HG03135 (cell line): ENCODE measurements at regions not wholly inside any gene's neighbourhood (a gene's known extent, or its start where the extent isn't known, plus 50 kb on each side); places are given as distances from the start of the nearest gene placed in this dataset.

Experiments
- ATAC-seq: cut with Tn5 transposase; IDR thresholded peaks from one replicate; pipeline ENCODE4 v1.9.1; 2021; ENCODE audit warnings: mild to moderate bottlenecking, moderate library complexity; ENCODE audit not compliant: unreplicated experiment

DNA sequence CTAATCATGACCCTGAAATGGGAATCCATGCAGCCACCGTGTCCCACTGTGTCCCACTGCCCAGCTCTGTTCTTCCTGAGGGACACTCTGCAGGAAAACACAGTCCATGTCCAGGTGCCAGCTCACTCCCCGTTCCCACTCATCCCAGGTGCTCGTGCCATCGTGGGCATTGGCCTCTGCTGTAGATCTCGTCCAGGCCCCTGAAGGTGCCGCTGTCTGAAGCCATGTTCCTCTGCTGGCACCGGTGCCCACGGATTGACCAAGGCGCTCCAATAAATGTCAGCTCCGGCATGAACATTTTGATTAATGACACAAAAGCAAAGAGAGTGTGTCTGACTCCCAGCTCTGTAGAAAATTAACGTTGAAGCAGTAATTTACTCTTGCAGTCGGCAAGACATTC is 280.1 kb upstream of the SALL3 start:
- ATAC-seq, result no peak

DNA sequence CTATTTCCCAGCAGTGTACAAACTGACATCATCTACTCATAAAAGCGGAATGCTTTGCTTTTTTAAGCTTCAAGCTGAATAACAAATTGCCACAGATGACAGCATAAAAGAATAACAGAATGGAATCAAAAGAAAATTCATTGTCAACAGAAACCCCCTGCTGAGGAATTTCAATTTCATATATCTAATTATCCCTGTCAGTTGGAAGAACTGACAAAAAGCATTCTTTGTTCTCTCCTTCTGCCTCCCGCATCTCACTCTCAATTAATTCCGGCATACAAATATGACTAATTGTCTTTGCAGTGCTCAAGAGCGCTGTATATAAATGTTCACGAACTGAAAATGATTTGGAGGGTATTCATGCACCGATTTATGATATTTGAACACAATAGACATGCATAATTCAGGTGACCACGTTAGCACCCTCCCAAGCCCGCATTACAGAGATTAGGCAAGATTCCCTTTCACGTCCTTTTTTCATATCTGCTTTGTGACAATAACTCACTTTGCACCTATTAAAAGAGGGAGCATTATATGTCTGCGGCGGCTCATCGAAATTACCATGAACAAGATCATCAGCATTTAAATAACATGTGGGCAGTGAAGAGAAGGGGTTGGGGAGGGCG is 277.7 kb upstream of the SALL3 start:
- no peak for ATAC-seq

DNA sequence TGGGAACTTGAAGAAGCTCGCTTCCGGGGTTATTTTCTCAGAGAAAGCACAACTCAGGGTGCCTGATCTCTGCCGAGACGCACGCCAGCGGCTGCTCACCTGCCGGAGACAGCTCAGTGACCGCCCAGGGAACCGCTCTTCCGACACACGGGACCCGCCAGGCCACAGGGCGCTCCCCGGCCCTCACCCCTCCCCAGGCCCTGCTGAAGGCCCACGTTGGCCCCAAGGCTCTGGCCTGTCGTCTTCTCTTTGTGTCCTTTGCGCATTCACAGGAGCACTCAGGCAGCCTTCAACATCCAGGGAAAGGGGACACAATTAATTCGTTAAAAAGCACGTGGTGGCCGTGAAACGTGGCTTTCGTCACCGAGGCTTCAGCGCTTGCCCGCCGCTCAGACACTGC is 276.3 kb upstream of the SALL3 start:
- ATAC-seq, result no peak

DNA sequence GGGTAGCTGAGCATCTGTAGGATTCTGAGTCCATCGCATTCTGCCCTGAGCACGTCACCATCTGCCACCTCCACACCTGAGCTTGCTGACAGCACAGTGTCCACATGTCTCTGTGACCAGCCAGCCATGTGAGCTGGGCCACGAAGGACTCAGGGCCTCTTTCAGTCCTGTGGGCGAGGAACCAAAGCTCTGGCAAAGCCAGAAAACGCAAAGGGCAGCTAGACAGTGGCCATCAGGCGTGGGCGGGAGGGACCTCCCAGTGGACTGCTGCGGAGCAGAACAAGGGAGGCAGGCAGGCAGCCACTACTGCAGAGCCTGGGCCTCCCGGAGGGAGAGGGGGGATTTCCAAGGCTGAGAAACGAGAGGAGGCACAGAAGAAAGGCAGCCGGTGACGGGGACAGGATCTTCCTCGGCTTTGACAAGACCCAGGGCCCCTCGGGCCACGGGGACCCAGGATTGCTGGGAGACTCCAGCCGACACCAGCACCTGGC is 274.6 kb upstream of the SALL3 start:
- no peak for ATAC-seq

DNA sequence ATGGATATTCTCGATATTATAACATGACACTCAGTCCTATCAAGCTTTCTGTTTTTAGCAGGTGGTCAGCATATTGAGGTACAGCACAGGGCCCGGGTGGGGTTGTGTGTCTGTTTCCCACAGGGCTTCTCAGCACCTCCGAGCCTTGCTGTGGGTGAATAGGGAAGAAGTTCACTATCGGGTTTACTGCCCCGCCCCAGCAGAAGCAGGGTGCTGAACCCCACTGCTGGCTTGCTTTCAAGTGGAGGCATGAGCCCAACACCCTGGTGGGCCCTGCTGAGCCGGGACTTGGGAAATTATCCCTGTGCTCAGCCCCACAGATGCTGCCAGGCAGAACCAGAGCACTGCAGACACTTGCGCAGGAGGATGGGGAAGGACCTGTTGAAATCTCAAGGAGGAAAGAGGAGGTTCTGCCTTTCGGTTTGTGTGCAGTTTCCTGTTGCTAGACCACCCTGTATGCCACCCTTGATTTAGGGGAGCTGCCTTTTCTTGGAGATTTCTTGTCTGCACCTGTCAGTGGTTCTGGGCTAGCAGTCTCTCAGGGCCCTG is 270.3 kb upstream of the SALL3 start:
- no peak for ATAC-seq

DNA sequence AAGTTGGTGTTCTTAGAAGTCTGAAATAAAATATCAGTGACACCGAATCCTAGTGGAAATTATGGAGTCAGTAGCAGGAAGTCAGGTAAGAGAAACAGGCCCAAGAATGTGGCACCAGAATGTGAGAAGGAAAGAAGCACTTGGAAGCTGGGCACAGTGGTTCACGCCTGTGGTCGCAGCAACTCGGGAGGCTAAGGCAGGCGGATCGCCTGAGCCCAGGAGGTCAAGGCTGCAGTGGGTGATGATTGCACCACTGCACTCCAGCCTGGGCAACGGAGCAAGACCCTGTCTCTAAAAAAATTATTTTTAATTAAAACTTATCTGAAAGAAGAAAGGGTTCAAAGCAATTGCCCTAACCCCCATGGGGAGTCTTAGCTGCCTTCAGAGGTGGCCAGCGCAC is 268.3 kb upstream of the SALL3 start:
- ATAC-seq, result no peak

DNA sequence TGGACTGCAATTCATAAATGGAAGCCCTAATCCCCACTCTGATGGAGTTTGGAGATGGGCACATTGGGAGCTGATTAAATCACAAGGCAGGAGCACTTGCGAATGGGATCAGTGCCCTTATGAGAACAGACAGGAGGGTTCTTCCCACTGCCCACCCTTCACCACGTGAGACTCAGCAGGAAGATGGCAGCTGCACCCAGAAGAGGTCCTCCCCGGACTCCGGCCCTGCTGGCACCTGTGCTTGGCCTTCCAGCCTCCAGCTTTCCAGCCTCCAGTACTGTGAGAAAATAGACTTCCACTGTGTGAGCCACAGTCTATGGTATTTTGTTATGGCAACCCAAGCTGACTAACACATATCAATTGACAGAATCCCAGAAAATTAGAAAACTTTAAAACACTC is 267.6 kb upstream of the SALL3 start:
- ATAC-seq, result no peak

DNA sequence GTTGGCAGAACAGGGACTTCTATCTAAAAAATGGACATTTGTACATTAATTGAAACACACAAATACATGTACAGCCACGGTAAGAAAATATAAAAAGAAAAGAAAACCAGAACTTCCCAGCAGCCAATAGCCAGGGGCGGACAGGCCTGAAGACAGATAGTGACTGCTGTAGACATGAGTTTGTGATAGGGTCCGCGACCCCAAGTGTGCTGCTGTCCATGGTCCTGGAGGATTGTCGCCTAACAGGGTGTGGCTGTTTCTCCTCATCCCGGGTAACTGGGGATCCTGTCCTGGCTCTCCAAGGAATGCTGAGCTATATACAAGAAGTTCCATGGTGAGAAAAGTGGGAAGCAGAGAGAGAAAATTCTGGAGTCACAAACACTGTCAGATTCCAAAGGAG is 266.5 kb upstream of the SALL3 start:
- no peak for ATAC-seq

DNA sequence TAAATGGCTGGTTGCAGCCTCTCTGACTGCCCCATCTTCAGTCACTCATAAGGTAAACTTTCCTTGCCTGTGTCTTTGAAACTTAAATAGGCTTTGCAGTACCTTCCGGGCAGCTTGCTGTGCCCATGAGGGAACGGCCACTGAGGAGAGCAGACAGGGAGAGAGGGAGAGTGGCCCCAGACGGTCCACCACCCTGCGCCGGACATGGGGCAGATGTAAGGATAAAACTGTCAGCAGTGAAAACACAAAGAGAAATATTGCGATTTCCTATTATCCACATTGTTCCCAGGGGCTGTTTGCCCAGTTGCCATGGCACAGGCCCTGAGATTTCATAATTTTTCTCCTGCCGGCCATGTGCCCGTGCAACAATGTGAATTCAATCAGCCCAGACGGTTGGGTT is 265.9 kb upstream of the SALL3 start:
- ATAC-seq, result no peak

DNA sequence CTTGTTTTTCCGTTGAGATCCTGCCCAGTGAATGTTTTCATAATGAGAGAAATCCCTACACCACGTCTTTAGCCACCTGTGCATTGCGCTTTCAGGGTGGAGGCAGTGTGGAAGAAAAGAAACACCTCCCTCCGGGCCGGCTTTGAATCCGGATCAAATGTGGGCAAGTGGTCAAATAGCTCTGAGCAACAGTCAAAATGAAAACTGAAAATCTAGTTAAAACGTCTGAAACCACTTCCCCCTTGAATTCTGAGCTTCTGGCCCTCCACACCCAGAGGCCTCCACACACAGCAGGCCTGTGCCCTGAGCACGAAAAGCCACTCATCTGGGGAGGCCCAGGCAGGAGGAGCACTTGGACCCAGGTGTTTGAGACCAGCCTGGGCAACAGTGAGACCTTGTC is 263.6 kb upstream of the SALL3 start:
- no peak for ATAC-seq

DNA sequence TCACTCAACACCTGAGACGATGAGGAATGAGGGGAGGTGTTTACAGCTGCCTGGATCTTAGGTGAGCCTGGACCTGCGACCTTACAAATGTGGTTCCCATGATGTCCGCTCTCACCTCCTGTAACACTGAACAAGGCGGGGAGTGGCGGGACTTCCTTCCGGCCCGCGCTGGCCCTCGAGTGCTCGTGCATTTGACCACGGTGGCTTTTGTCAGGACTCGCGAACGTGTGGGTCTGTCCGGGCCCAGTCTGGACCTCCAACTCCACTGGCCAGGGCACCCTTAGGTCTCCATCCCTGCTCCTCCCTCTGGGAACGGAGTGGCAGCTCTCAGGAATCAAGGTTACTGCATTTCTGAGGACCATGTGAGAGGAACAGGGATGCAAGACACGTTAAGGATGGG is 263.0 kb upstream of the SALL3 start:
- ATAC-seq, result no peak

DNA sequence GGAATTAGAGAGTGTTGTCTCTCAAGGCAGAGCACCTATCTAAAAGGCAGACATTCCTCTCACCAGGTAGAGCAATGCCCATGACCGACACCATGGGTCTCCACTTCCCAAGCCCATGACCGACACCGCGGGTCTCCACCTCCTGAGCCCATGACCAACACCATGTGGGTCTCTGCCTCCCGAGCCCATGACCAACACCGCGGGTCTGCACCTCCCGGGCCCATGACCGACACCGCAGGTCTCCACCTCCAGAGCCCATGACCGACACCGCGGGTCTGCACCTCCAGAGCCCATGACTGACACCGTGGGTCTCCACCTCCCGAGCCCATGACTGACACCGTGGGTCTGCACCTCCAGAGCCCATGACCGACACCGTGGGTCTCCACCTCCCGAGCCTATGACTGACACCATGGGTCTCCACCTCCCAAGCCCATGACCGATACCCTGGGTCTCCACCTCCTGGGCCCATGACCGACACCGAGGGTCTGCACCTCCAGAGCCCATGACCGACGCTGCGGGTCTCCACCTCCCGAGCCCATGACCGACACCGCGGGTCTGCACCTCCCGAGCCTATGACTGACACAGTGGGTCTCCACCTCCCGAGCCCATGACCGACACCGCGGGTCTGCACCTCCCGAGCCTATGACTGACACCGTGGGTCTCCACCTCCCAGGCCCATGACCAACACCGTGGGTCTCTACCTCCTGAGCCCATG is 262.4 kb upstream of the SALL3 start:
- no peak for ATAC-seq

DNA sequence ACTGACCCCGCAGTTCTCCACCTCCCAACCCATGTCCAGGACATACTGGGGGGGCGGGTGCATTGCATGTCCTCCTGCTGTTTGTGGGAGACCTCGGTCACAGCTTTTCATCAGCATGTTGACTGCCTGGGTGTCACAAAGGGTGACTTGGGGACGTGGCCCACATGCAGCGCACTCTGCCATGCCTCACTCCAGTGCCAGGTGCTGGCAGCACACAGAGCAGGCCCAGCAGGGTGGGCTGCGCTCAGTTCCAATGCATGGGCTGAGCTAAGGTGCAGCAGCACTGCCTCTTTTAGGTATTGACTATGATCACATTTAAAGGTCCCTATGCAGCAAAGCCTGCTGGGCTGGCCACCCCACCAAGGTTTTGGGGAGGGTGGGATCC is 261.9 kb upstream of the SALL3 start:
- ATAC-seq, result no peak

DNA sequence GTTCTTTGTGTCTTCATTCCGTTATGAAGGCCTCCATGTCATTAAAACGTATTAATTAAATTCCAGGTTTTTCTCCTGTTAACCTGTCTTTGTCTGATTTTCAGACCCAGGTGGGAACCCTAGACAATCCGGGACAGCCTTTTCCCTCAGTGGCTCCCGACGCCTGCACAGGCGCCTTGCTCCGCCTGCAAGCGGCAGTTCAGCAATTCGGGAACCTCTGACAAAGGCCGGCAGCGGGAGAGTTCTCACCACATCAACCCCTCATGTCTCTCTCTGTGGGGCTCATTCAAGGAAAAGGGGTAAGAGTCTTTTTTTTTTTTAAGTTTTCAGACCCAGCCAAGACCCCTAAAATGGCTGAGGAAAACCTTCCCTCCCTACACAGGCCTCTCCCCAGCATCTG is 259.8 kb upstream of the SALL3 start:
- ATAC-seq, result no peak

DNA sequence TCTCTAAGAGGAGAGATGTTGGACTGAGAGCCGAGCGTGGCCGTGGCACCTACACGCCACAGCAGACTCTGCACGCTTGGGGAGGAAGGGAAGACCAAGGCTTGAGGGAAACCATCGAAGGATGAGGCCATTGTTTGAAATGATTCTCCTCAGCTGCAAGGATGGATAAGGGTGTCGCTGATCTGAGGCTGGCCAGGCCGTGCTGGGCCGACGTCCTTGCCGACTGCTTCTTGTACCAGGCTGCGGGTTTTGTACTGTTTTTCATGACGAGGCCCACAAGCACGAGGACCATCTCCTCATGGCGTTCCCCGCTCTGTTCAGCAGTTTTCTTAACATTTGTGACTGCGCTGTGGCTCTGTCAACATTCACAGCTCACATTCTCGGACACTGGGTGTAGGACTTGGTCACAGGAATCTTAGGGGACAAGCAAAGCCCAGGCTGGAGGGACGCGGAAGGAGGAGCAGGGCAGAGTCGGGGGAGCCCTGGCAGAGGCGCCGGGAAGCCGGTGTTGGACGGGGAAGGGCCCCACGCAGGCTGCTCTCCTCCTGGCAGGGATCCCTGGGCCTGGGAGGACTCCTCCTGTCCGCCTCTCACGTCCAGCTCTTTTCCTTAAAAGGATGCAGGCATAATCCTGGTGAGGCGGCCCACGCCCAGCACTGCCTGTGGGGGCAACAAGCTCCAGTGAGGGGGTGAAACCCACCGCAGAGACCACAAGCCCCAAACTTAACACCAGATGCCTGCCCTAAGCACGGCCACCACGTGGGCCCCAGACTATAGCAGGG is 259.0 kb upstream of the SALL3 start:
- no peak for ATAC-seq

DNA sequence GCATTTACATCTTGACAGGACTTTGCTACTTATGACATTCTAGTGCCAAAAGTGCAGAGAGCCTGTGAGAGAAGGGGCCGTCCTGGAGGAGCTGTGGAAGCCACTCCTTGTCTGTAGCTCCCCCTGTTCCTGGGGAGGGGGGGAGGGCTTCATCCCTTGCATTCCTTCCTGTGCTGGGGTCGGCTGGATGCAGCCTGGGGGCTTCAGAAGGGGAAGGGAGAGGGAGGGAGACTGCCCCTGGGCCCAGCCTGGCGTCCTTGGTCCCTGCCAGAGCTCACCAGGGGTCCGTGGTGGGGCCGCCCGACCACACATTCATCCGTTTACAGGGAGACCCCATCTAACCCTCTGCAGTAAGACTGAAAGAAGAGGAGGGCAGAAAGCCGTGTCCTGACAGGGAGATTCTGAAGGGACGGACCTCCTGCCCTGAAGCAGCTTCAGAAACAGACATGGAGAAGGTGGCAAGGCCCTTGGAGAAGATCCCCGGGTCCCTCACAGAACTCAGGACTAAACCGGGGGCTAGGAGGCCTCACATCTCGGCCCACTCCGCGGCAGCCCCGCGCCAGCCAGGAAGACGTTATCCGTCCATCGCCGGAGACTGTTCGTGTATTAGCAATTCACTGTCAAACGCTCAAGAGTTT is 258.3 kb upstream of the SALL3 start:
- ATAC-seq, result no peak

DNA sequence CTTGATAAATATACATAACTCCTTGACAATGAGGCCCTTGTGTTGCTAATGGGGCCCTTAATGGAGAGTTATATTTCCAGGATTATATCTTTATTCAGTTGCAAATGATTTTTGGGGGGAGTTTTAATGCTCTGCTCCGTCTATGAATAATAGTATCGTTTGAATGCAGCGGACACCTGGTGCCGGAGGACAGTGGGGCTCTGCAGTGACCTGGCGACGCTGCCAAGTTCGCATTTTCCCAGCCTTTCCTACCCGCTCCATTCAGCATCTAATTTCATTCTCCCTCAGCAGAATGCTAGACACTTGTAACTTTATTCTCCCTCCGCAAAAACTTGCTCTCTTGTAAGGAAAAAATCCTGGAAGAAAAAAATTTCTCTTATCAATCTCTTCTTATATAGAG is 257.6 kb upstream of the SALL3 start:
- no peak for ATAC-seq

DNA sequence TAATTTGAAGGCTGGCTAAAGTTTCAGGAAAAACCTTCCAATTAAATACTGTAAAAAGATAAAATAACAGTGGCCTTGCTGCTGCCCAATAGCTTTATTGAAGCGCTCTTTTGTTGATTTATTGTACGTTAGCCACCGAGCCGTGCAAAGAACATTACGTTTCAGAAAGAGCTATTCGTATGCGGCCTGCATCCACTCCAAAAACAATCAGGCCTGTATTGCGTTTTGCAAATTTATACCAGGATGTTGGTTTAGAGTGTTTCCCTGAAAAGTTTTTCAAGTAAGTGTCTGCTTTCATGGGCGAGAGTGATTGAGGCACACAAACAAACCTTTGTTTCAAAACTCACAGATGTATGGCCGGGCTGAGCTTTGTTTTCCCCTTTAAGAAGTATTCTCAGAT is 257.2 kb upstream of the SALL3 start:
- ATAC-seq, result no peak

DNA sequence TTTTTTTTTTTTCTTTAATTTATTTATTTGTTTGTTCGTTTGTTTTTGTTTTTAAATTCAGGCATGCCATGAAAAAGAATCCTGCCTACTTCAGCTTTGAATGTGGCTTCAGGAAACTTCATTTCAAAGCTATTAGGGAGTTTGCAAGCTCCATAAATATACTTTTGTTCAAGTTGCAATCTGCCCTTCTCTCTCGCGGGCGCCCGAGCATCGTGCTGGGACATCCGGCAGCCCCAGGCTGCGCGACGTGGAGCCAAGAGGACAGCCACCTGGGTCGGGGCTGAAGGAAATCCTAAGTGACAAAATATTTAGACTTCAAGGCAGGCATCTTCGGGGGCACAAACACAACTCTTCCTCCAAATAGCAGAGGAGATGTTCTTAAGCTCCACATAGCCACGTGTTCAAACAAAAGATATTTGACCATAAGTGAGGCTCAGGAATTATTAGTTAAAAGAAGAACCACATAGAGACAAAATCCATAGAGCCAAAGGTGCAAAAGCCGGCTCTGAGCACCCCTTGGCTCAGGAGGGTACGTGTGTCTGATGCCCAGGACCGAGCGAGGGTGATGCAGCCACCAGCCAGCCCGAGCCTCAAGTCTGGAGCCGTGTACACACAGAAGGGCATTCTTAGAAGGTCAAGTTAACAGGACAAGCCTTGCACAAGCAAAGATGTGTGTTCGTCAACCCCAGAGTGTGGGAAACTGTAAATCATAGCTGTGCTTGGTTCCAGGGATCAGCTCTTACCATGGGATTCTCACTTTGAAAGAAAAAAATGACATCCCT is 256.5 kb upstream of the SALL3 start:
- no peak for ATAC-seq

DNA sequence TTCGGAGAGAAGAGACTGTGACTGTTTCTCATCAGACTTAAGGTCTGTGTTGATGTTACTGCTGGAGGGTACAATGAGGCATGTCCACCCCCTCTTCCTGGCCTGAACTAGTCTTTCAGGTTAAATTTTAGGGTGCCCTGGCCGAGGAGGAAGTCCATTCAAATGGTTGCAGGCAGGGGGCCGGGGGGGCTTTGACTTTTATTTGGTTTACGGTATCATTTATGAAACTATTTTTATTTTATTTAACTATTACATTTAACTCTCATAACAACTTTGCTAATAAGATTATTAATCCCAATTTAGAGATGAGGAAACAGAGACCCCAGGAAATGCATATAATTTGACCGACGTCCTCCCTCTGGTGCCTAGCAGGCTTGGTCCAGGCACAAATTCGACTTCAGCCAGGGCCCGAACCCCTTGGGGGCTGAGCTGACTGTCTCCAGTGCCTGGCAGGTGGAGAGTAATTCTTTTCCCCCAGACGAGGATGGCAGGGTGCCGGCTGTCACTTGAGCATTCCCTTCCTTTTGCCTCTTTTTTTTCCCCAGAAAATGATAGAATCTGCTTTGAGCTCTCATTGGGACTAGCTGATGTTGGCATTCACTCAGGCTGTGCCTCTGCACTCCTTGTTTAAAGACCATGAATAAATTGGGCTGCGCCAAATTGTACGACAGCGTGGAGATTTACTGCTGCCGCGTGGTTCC is 255.3 kb upstream of the SALL3 start:
- ATAC-seq, result no peak
